Endodermal cell (in vitro differentiated cells): ENCODE measurements at regions not wholly inside any gene's neighbourhood (a gene's known extent, or its start where the extent isn't known, plus 50 kb on each side); places are given as distances from the start of the nearest gene placed in this dataset.

Experiments
- DNase-seq: peaks from one replicate; pipeline ENCODE4 v3.0.0-alpha.2; 2017
- H3K27ac ChIP-seq: 2 replicates; pipeline ENCODE4 v1.5.1; 2013; ENCODE audit warnings: mild to moderate bottlenecking, low read depth, low read length, moderate library complexity
- H3K27me3 ChIP-seq: 2 replicates; pipeline ENCODE4 v1.6.1; 2013; ENCODE audit warnings: mild to moderate bottlenecking, low read length, moderate library complexity; ENCODE audit not compliant: insufficient read depth, control insufficient read depth, poor library complexity, severe bottlenecking
- H3K36me3 ChIP-seq: 2 replicates; pipeline ENCODE4 v1.7.0; 2013; ENCODE audit warnings: mild to moderate bottlenecking, low read length, moderate library complexity; ENCODE audit not compliant: control insufficient read depth, insufficient read depth
- H3K4me1 ChIP-seq: one replicate; pipeline ENCODE4 v1.7.0; 2013; ENCODE audit warnings: low read length; ENCODE audit not compliant: control insufficient read depth, insufficient read depth
- H3K4me3 ChIP-seq: 2 replicates; pipeline ENCODE4 v1.5.1; 2013; ENCODE audit warnings: mild to moderate bottlenecking, low read length, moderate library complexity
- H3K9ac ChIP-seq: 2 replicates; pipeline ENCODE4 v1.6.1; 2013; ENCODE audit warnings: mild to moderate bottlenecking, low read length, moderate library complexity; ENCODE audit not compliant: poor library complexity, severe bottlenecking; ENCODE audit errors: extremely low read depth
- H3K9me3 ChIP-seq: 2 replicates; pipeline ENCODE4 v1.6.1; 2013; ENCODE audit warnings: mild to moderate bottlenecking, low read length, moderate library complexity; ENCODE audit not compliant: control insufficient read depth
- H3K27ac Mint-ChIP-seq: 2 replicates; pipeline ENCODE4 v1.8.0; 2020; ENCODE audit warnings: mixed read lengths
- H3K27me3 Mint-ChIP-seq: 2 replicates; pipeline ENCODE4 v1.8.0; 2021; ENCODE audit warnings: mild to moderate bottlenecking, mixed read lengths; ENCODE audit not compliant: insufficient read depth
- H3K36me3 Mint-ChIP-seq: 2 replicates; pipeline ENCODE4 v1.8.0; 2020; ENCODE audit warnings: low read depth, mixed read lengths
- H3K4me1 Mint-ChIP-seq: 2 replicates; pipeline ENCODE4 v1.8.0; 2020; ENCODE audit warnings: mixed read lengths
- H3K4me3 Mint-ChIP-seq: 2 replicates; pipeline ENCODE4 v1.8.0; 2020; ENCODE audit warnings: mild to moderate bottlenecking, moderate library complexity, mixed read lengths
- H3K9me3 Mint-ChIP-seq: 2 replicates; pipeline ENCODE4 v1.8.0; 2020; ENCODE audit warnings: mild to moderate bottlenecking, mixed read lengths
- CTCF ChIP-seq: fragments of 200-600 bp; sonication (generic); conservative IDR thresholded peaks from 2 replicates; pipeline ENCODE4 v1.5.0; 2021; ENCODE audit warnings: antibody characterized with exemption, mild to moderate bottlenecking
- WGBS, 2 experiments: methylation state at CpG; one replicate each; pipeline versions ENCODE4 v1.1.5 to v1.1.7; 2013; ENCODE audit warnings: missing lambda C conversion rate in 2 of 2, mixed read lengths in 1 of 2; ENCODE audit not compliant: insufficient coverage in 1 of 2, insufficient read length in 1 of 2; 5-methylcytosine and 5-hydroxymethylcytosine counted together

GRCh38 chr18:55111271-55111670, 152.0 kb upstream of the CCDC68 start:
- TF ChIP-seq CTCF, result no peak
- Histone ChIP-seq H3K9ac (no peak overlapping the region), H3K4me3 (no peak overlapping the region), H3K27me3 (no peaks in the 10 kb centered on the region), H3K27ac (no peak overlapping the region), H3K4me1 (no peaks in the 10 kb centered on the region), H3K9me3 (no peaks in the 10 kb centered on the region), H3K36me3 (no peaks in the 10 kb centered on the region)
- Mint-ChIP-seq H3K4me3 (no peak overlapping the region), H3K27me3 (no peaks in the 10 kb centered on the region), H3K27ac (no peak overlapping the region), H3K9me3 (no peaks in the 10 kb centered on the region), H3K36me3 (no peaks in the 10 kb centered on the region), H3K4me1 (peaks cover 2% of the 10 kb centered on the region)
- DNase-seq, result no peak

GRCh38 chr18:55110436-55110835, 151.2 kb upstream of the CCDC68 start:
- WGBS, 2 experiments, result 89 to 93% methylated on average over 6 to 9 of the region's 9 CpGs
- Histone ChIP-seq H3K36me3 (no peaks in the 10 kb centered on the region), H3K9ac (no peak overlapping the region), H3K9me3 (no peaks in the 10 kb centered on the region), H3K27ac (no peak overlapping the region), H3K4me3 (no peak overlapping the region), H3K27me3 (no peaks in the 10 kb centered on the region), H3K4me1 (no peaks in the 10 kb centered on the region)
- Mint-ChIP-seq H3K36me3 (no peaks in the 10 kb centered on the region), H3K27ac (no peak overlapping the region), H3K4me3 (no peak overlapping the region), H3K4me1 (peaks cover 2% of the 10 kb centered on the region), H3K27me3 (no peaks in the 10 kb centered on the region), H3K9me3 (no peaks in the 10 kb centered on the region)
- no peak for DNase-seq
- no peak for TF ChIP-seq CTCF

- no peak overlapping the region for H3K27ac ChIP-seq
- H3K9me3 ChIP-seq, result no peaks in the 10 kb centered on the region
- no peak overlapping the region for H3K4me3 ChIP-seq
- no peak overlapping the region for H3K9ac ChIP-seq
- H3K27me3 ChIP-seq, result no peaks in the 10 kb centered on the region
- no peak for DNase-seq
- Mint-ChIP-seq H3K4me3 (no peak overlapping the region), H3K36me3 (no peaks in the 10 kb centered on the region), H3K27ac (no peak overlapping the region), H3K9me3 (no peaks in the 10 kb centered on the region), H3K4me1 (peaks cover 2% of the 10 kb centered on the region), H3K27me3 (no peaks in the 10 kb centered on the region)
- no peaks in the 10 kb centered on the region for H3K4me1 ChIP-seq
- no peak for TF ChIP-seq CTCF
- 71% methylated on average over 2 of the region's 2 CpGs; no CpG with 5 or more reads in 1 of the 2 experiments for WGBS, 2 experiments
- H3K36me3 ChIP-seq, result no peaks in the 10 kb centered on the region
These were observed 150.7 kb upstream of the CCDC68 start for GRCh38 chr18:55109818-55110414.
